ENCODE measurements at regions not wholly inside any gene's neighbourhood (a gene's known extent, or its start where the extent isn't known, plus 50 kb on each side); places are given as distances from the start of the nearest gene placed in this dataset.
A peak's percentile ranks its signal among the peaks of the same experiment; 100 is the strongest.

GRCh38 chr10:91021901-91022300 is 101.0 kb upstream of the ANKRD1 start:
- DNase-seq (ENCODE audit: extremely low spot score in 2 of 2), result no peak
- H3K4me1 ChIP-seq, result peaks cover 24% of the 10 kb centered on the region
- intact Hi-C loops (cut with DNase I), result no loop called here
- no peaks in the 10 kb centered on the region for H3K36me3 ChIP-seq
- no peaks in the 10 kb centered on the region for H3K27me3 ChIP-seq
- H3K27ac ChIP-seq, result no peak overlapping the region
- TF ChIP-seq CTCF (IDR thresholded peaks at IDR 0.05) (no peak), POLR2A (IDR thresholded peaks at IDR 0.05) (no peak), POLR2AphosphoS5 (IDR thresholded peaks at IDR 0.05; ENCODE audit: insufficient read depth in 1 of 2, low read depth in 1 of 2) (no peak)
- no peak overlapping the region for H3K4me3 ChIP-seq
- no peaks in the 10 kb centered on the region for H3K9me3 ChIP-seq

- intact Hi-C loops (cut with DNase I), result no loop called here
- Histone ChIP-seq H3K36me3 (no peaks in the 10 kb centered on the region), H3K9me3 (no peaks in the 10 kb centered on the region), H3K4me3 (no peak overlapping the region), H3K4me1 (peaks cover 24% of the 10 kb centered on the region), H3K27ac (peak overlapping the region; percentile 30), H3K27me3 (no peaks in the 10 kb centered on the region)
- TF ChIP-seq POLR2A (IDR thresholded peaks at IDR 0.05), result no peak
- TF ChIP-seq CTCF (IDR thresholded peaks at IDR 0.05), result no peak
- no peak for TF ChIP-seq POLR2AphosphoS5 (IDR thresholded peaks at IDR 0.05; ENCODE audit: insufficient read depth in 1 of 2, low read depth in 1 of 2)
- no peak for DNase-seq (ENCODE audit: extremely low spot score in 2 of 2)
Measured at GRCh38 chr10:91022390-91022789, 101.5 kb upstream of the ANKRD1 start.

GRCh38 chr10:91022924-91023699 is 102.2 kb upstream of the ANKRD1 start:
- DNase-seq (ENCODE audit: extremely low spot score in 2 of 2), result no peak
- no peaks in the 10 kb centered on the region for H3K27me3 ChIP-seq
- H3K36me3 ChIP-seq, result no peaks in the 10 kb centered on the region
- peak overlapping the region; percentile 30 for H3K27ac ChIP-seq
- peaks cover 24% of the 10 kb centered on the region for H3K4me1 ChIP-seq
- H3K4me3 ChIP-seq, result peak overlapping the region in 1 of 2 donors; percentile 2
- intact Hi-C loops (cut with DNase I), result no loop called here
- TF ChIP-seq POLR2AphosphoS5 (IDR thresholded peaks at IDR 0.05; ENCODE audit: insufficient read depth in 1 of 2, low read depth in 1 of 2) (no peak), POLR2A (IDR thresholded peaks at IDR 0.05) (no peak), CTCF (IDR thresholded peaks at IDR 0.05) (no peak)
- no peaks in the 10 kb centered on the region for H3K9me3 ChIP-seq

GRCh38 chr10:91023700-91024398 is 103.0 kb upstream of the ANKRD1 start:
- Histone ChIP-seq H3K27ac (peak overlapping the region; percentile 30), H3K4me3 (peak overlapping the region in 1 of 2 donors; percentile 2), H3K9me3 (no peaks in the 10 kb centered on the region), H3K27me3 (no peaks in the 10 kb centered on the region), H3K36me3 (no peaks in the 10 kb centered on the region), H3K4me1 (peaks cover 24% of the 10 kb centered on the region)
- intact Hi-C loops (cut with DNase I), result no loop called here
- no peak for DNase-seq (ENCODE audit: extremely low spot score in 2 of 2)
- TF ChIP-seq CTCF (IDR thresholded peaks at IDR 0.05) (no peak), POLR2A (IDR thresholded peaks at IDR 0.05) (no peak), POLR2AphosphoS5 (IDR thresholded peaks at IDR 0.05; ENCODE audit: insufficient read depth in 1 of 2, low read depth in 1 of 2) (no peak)

- no peak overlapping the region for H3K4me3 ChIP-seq
- peaks cover 24% of the 10 kb centered on the region for H3K4me1 ChIP-seq
- H3K9me3 ChIP-seq, result no peaks in the 10 kb centered on the region
- DNase-seq (ENCODE audit: extremely low spot score in 2 of 2), result no peak
- intact Hi-C loops (cut with DNase I), result no loop called here
- H3K36me3 ChIP-seq, result no peaks in the 10 kb centered on the region
- TF ChIP-seq POLR2A (IDR thresholded peaks at IDR 0.05) (no peak), POLR2AphosphoS5 (IDR thresholded peaks at IDR 0.05; ENCODE audit: insufficient read depth in 1 of 2, low read depth in 1 of 2) (no peak), CTCF (IDR thresholded peaks at IDR 0.05) (no peak)
- H3K27ac ChIP-seq, result no peak overlapping the region
- H3K27me3 ChIP-seq, result no peaks in the 10 kb centered on the region
Measured at GRCh38 chr10:91024541-91024940, 103.7 kb upstream of the ANKRD1 start.

All from vagina (tissue), 2 donors.